D341Med (cell line): ENCODE measurements at regions not wholly inside any gene's neighbourhood (a gene's known extent, or its start where the extent isn't known, plus 50 kb on each side); places are given as distances from the start of the nearest gene placed in this dataset.
"Not testable (repeated sequence)": the region's sequence is repeated elsewhere in the genome, so short reads cannot be mapped to it uniquely, and the experiment has no call there.

ENCODE experiments used
- DNase-seq: peaks from one replicate; pipeline ENCODE4 v3.0.0; 2012; ENCODE audit warnings: low spot score

DNA sequence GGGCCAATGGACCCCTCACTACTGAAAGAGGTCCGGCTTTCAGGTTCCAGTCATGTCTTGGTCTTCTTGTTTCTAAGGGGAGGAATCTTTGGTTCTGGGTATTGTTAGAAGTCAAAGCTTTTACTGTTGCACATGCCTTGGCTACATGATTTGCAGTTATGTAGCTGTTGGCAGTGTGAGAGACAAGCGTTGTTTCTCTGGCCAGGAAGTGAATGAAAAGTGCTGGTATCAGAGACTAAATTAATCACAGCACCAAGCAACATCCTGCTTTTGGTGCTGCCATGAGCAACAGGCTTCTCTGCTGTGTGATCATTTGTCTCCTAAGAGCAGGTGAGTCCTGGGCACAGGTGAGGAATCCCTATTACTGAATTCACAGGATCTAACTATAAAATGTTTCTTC, 100.1 kb upstream of the PRSS3 start:
- DNase-seq = no peak

DNA sequence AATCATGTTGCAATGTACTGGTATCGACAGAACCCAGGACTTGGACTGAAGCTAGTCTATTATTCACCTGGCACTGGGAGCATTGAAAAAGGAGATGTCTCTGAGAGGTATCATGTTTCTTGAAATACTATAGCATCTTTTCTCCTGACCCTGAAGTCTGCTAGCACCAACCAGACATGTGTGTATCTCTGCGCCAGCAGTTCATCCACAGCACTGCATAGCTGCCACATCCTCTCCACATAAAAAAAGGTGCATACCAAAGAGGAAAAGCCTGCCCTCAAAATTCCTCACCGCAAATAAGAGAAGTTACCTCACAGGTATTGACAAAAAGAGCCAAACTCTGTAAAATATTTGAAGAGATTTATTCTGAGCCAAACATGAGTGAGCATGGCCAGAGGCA, 99.5 kb upstream of the PRSS3 start:
- no peak for DNase-seq

DNA sequence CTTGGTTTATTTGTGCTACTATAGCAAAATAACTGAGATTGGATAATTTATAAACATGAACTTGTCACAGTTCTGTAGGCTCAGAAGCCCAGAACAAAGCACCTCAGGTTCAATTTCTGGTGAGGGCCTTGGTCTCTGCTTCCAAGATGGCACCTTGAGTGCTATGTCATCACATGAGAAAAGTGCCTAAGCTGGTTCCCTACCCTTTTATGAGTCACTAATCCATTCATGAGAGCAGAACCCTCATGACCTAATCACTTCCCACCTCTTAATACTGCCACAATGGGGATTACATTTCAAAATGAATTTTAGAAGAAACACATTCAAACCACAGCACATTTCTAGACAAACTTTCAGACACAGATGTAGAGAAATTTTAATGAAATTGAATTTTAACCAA, 98.2 kb upstream of the PRSS3 start:
- DNase-seq = no peak

DNA sequence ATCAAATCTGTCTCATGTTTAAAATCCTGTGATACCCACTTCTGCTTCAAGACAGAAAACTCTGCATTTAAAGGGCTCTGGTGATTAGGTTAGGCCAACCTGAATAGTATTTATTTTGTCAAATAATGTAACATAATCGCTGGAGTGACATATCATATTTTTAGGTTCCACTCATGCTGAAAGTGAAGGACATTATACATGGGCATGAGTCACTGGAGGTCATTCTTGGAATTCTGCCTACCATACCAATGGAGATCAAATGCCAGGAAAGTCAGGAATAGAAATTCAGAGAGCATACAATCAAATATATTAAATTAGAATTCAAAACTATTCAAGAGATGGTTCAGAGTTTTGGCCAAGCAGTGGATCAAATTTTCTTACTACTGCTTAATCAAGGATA, 97.1 kb upstream of the PRSS3 start:
- no peak for DNase-seq

- not testable (repeated sequence) for DNase-seq
Measured at GRCh38 chr9:33700940-33701339, 94.4 kb upstream of the PRSS3 start.

DNA sequence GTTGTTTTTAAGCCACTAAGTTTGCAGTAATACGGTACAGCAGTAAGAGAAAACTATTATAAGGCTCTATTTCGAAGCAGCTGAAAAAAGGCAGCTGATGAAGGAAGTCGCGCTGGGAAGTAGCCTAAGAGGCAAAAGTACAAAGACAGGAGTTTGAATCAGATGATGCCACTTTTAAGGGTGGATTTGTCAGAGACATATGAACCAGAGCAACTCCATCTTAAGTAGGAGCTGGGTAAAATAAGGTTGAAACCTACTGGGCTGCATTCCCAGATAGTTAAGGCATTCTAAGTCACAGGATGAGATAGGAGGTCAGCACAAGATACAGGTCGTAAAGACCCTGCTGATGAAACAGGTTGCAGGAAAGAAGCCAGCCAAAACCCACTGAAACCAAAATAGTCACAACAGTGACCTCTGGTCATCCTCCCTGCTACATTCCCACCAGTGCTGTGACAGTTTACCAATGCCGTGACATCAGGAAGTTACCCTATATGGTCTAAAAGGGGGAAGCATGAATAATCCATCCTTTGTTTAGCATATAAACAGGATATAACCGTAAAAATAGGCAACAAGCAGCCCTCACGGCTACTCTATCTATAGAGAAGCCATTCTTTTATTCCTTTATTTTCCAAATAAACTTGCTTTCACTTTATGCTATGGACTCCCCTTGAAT, 91.8 kb upstream of the PRSS3 start:
- DNase-seq = no peak

GRCh38 chr9:33705440-33705839, 89.9 kb upstream of the PRSS3 start:
- DNase-seq = not testable (repeated sequence)

DNA sequence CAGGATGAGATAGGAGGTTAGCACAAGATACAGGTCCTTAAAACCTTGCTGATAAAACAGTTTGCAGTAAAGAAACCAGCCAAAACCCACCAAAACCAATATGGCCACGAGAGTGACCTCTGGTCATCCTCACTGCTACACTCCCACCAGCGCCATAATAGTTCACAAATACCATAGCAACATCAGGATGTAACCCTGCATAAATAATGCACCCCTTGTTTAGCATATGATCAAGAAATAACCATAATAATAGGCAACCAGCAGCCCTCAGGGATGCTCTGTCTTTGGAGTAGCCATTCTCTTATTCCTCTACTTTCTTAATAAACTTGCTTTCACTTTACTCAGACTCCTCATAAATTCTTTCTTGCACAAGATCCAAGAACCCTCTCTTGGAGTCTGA, 86.9 kb upstream of the PRSS3 start:
- DNase-seq = no peak

DNA sequence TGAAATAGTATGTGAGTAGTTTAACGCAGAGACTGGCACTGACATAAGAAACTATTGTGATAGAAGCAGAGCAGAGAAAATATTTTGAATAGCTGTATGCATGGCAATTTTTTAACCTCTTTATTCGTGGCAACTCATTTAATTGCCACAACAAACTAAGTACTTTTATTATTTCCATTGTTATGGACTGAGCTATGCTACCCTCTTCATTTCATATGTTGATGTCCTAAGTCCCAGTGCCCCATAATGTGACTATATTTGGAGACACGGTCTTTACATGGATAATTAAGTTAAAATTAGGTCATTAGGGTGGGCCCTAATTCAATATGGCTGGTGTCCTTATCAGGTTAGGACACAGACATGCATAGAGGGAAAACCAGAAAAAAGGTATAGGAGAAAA, 86.1 kb upstream of the PRSS3 start:
- DNase-seq = no peak

- DNase-seq = not testable (repeated sequence)
Measured at GRCh38 chr9:33711418-33711817, 83.9 kb upstream of the PRSS3 start.

DNA sequence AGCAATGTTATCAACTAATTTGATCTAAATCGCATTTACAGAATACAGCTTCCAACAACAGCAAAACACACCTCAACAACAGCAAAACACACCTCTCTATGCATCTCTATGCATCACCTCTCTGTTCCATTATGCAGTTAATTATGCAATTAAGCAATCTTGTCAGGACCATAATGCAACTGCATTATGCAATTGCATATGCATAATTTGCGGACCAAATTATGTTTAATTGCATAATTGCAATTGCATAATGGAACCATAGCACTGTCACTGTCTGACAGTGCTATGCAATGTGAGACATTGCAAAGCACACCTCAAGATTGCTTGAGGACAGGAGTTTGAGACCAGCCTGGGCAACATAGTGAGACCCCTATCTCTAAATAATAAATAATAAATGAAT, 80.4 kb upstream of the PRSS3 start:
- DNase-seq = no peak

- DNase-seq = no peak
Measured at GRCh38 chr9:33718987-33719386, 76.4 kb upstream of the PRSS3 start.

DNA sequence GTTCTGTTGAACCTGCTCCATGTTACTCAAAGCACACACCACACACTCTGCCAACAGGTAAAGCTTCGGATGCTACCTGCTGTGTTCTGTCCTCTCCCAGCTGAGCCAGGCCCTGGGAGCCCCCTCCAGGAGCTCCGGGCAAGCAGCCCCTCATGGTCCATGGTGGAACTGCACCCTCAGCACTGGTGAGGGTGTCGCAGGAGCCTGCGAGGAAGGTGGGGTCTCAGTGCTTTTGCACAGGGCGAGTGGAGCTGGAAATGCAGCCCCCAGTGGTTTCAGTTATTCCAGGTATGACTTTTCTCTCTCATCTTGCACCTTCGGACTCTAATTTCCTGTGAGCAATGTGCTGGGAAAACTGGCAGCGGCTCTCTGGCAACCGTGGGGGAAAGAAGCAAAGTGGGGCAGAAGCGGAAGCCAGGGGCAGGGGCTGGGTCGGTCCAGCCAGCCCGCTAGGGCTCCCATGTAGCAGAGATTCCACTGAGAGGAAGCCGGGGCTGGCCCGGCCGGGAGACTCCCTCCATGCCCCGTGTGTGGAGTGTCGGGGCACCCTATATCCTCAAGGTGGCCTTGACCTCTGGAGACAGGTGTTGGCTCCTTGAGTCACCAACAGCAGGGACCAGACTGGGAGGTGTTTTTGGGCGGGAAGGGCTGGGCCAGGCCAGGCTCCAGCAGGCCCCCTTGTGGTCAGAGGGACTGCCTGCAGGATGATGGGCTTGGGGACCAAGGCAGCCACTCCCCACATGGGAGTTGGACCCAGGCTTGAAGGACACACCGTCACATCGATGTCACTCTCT, 75.6 kb upstream of the PRSS3 start:
- DNase-seq = peak; percentile 56

GRCh38 chr9:33721674-33722358, 73.5 kb upstream of the PRSS3 start:
- peak; percentile 87 for DNase-seq

DNA sequence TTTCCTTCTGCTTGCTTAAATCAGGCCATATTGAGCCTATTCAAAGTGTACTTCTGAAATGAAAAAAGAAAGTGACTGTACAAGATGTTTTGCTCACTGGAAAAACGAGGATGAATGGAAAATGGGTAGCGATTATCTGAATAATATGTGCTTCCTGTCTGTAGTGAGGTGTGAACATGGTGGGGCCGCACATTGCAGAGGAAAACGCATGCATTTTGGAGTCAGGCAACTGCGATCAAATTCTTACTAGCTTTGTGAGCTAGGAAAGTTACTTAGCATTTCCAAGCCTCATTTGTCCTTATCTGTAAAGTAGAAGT, 73.0 kb upstream of the PRSS3 start:
- no peak for DNase-seq

DNA sequence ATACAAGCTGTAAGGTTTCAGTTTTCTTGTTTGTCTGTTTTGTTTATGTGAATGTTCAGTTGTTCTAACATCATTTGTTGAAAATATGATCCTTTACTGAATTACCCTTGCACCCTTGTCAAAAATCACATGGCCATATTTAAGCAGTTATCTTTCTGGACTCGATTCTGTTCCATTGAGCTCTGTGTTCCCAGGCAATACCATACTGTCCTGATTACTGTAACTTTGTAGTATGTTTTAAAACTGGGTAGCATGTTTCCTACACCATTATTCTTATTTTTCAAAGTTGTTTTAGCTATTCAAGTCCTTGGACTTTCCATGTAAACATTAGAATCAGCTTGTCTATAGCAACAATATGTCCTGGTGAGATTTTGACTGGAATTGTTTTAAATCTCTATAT, 66.7 kb upstream of the PRSS3 start:
- no peak for DNase-seq

DNA sequence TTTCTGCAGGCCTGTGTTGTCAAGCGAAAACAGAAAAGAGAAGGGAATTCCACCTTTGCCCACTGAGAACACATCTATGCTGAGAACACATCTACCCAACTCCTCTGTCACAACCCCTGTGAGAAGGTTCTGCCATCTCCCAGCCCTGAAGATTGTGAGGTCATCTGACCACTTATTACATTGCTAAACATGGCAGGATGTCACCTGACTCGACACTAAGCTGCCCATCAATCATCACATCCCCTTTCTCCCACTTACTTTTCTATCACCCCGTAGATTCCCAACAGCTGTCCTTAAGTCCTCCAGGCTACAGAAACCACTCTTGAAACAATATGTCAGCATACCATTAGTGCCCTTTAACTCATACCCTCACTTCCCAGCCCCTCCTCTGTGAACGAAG, 64.2 kb upstream of the PRSS3 start:
- no peak for DNase-seq

DNA sequence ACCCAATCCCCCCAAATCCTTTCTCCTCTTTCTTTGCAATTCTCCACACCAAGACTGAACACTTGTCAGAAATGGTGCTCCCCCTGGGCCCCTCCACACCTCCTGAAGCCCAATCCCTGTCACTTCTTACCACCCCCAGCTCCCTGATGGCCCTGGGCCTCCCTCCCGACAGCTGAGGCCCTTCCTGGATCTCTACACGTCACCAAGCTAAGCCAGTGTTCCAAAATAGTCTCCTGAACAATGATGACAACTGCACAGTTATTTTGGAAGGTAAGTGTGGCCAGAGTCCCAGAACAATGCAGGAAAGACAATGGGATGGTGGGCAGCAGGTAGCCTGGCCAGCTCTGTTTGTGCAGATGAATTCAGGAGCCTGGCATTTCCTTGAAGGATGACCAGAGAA, 63.7 kb upstream of the PRSS3 start:
- DNase-seq = no peak

- DNase-seq = not testable (repeated sequence)
Measured at GRCh38 chr9:33734247-33734940, 61.0 kb upstream of the PRSS3 start.

- DNase-seq = not testable (repeated sequence)
Measured at GRCh38 chr9:33734941-33735835, 60.2 kb upstream of the PRSS3 start.

DNA sequence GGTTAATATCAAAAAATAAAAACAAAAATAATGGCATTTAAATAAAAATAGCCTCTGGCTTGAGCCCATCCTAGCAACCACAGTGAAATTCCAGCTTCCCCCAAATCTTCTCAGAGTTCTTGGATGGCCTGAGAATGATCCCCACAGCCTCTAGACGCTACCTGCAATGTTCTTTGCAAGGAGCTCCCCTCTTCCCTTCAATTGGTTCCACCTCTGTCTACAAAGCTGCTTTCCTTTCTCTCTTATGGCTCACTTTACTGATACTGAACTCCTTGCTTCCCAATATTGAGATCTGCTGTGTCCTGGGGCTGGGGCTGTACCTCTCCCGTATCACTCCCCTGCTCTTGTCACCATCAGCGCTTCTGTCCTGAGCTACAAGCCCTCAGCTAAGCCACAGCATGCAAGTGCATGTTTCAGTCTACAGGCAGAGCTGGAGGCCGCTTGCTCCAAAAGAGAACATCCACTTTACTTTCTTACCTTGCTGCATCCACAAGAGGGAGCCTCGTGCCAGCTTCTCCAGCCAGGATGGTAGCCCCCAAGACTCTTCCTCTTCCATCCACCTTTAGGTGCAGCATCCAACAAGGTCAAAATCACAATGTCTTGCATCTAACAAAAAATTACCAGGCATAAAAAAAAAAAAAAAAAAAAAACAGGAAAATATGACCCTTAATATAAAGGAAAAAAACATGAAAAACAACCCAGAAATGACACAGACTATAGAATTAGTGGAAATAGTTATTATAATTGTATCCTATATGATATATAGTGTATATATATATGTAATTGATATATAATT, 57.4 kb upstream of the PRSS3 start:
- peak; percentile 67 for DNase-seq
